MM.1S (cell line): ENCODE measurements at regions not wholly inside any gene's neighbourhood (a gene's known extent, or its start where the extent isn't known, plus 50 kb on each side); places are given as distances from the start of the nearest gene placed in this dataset.

Experiments
- DNase-seq: peaks from one replicate; pipeline ENCODE4 v3.0.0-alpha.2; 2015
- H2AFZ ChIP-seq: fragments of 300-600 bp; sonication (generic); 2 replicates; pipeline ENCODE4 v1.6.0; 2016; ENCODE audit warnings: antibody characterized with exemption, low read length
- H3F3A ChIP-seq: fragments of 300-600 bp; sonication (generic); 2 replicates; pipeline ENCODE4 v1.6.1; 2016; ENCODE audit warnings: mild to moderate bottlenecking, antibody characterized with exemption, low read length, moderate library complexity, mixed read lengths; ENCODE audit not compliant: insufficient read depth
- H3K27ac ChIP-seq: fragments of 300-600 bp; sonication (generic); 2 replicates; pipeline ENCODE4 v1.5.1; 2016; ENCODE audit warnings: mild to moderate bottlenecking, low read length
- H3K27me3 ChIP-seq: fragments of 300-600 bp; sonication (generic); replicated peaks from 2 replicates; pipeline ENCODE4 v1.6.0; 2016; ENCODE audit warnings: low read length; ENCODE audit not compliant: insufficient read depth
- H3K36me3 ChIP-seq: fragments of 300-600 bp; sonication (generic); replicated peaks from 2 replicates; pipeline ENCODE4 v1.6.1; 2016; ENCODE audit warnings: mild to moderate bottlenecking, low read length, mixed read lengths; ENCODE audit not compliant: insufficient read depth
- H3K4me1 ChIP-seq: fragments of 300-600 bp; sonication (generic); 2 replicates; pipeline ENCODE4 v1.6.1; 2016; ENCODE audit warnings: low read length, mixed read lengths
- H3K4me2 ChIP-seq: fragments of 300-600 bp; sonication (generic); 2 replicates; pipeline ENCODE4 v1.6.0; 2016; ENCODE audit warnings: low read depth, low read length
- H3K4me3 ChIP-seq: fragments of 300-600 bp; sonication (generic); 2 replicates; pipeline ENCODE4 v1.5.1; 2016; ENCODE audit warnings: low read length, mixed read lengths
- H3K79me2 ChIP-seq: fragments of 300-600 bp; sonication (generic); 2 replicates; pipeline ENCODE4 v1.6.1; 2016; ENCODE audit warnings: mixed run types, low read length, mixed read lengths
- H3K9ac ChIP-seq: fragments of 300-600 bp; sonication (generic); 2 replicates; pipeline ENCODE4 v1.6.1; 2016; ENCODE audit warnings: low read length, mixed read lengths
- H3K9me2 ChIP-seq: fragments of 300-600 bp; sonication (generic); replicated peaks from 2 replicates; pipeline ENCODE4 v1.6.1; 2016; ENCODE audit warnings: mild to moderate bottlenecking, low read length, mixed read lengths; ENCODE audit not compliant: insufficient read depth
- H3K9me3 ChIP-seq: fragments of 300-600 bp; sonication (generic); replicated peaks from 2 replicates; pipeline ENCODE4 v1.6.1; 2016; ENCODE audit warnings: mild to moderate bottlenecking, low read length, mixed read lengths; ENCODE audit not compliant: insufficient read depth
- H4K20me1 ChIP-seq: fragments of 300-600 bp; sonication (generic); 2 replicates; pipeline ENCODE4 v1.6.1; 2016; ENCODE audit warnings: mild to moderate bottlenecking, low read length, moderate library complexity, mixed read lengths; ENCODE audit not compliant: insufficient read depth
- CTCF ChIP-seq: fragments of 300-600 bp; sonication (generic); IDR thresholded peaks from 2 replicates; pipeline ENCODE4 v1.5.1; 2016; ENCODE audit warnings: antibody characterized with exemption, low read length, mixed read lengths
- EZH2 ChIP-seq: fragments of 300-600 bp; sonication (generic); optimal IDR thresholded peaks from 2 replicates; pipeline ENCODE3; 2017; ENCODE audit warnings: low read depth, mild to moderate bottlenecking, antibody characterized with exemption, low read length, mixed read lengths
- EZH2phosphoT487 ChIP-seq: fragments of 300-600 bp; sonication (generic); IDR thresholded peaks from 2 replicates; pipeline ENCODE4 v1.6.1; 2018; ENCODE audit warnings: antibody characterized with exemption, low read length

DNA sequence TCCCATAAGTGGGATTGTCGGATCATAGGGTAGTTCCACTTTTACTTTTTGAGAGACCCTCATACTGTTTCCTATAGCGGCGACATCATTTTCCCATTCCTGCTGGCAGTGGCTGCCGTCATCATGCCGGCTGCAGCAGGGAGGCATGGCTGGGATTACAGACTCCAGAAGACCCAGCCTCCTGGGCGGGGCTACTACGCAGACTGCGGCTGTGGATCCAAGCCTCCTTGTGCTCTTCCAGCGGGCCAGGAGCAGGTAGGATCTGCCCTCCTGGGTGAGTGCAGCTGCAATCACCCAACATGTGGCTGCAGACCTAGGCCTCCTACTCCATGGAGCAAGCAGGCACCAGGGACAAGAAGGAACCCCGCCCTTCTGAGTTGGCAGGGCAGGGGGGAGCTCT is 359.2 kb downstream of the GALR1 start:
- Histone ChIP-seq H3K27ac (no peak overlapping the region), H3K4me1 (no peaks in the 10 kb centered on the region), H3K9me3 (no peaks in the 10 kb centered on the region), H3K9ac (no peak overlapping the region), H2AFZ (no peak overlapping the region), H3K4me2 (no peak overlapping the region), H3K36me3 (no peaks in the 10 kb centered on the region), H3K79me2 (no peaks in the 10 kb centered on the region), H3K27me3 (no peaks in the 10 kb centered on the region), H3K9me2 (no peaks in the 10 kb centered on the region), H3F3A (no peaks in the 10 kb centered on the region), H3K4me3 (no peak overlapping the region), H4K20me1 (no peaks in the 10 kb centered on the region)
- TF ChIP-seq EZH2 = no peak
- TF ChIP-seq CTCF = no peak
- no peak for TF ChIP-seq EZH2phosphoT487
- DNase-seq = no peak

DNA sequence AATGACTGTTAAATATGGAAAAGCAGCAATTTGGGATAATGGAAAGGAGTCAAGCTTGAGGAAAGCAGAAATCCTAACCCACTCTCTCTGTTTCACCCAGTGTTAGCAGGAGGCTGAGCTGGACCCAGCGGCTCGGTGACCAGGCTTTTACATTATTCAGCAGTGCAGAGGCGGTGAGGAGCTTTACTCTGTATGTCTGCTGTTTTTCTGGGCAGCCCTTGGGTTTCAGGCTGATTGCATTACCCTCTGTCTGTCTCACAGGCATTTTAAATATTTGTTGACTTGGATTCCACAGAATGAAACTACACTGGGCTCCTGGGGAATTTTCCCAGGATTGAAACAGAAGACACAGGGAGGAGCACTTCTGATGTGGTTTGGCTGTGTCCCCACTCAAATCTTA is 368.0 kb downstream of the GALR1 start:
- Histone ChIP-seq H3F3A (no peaks in the 10 kb centered on the region), H3K79me2 (no peaks in the 10 kb centered on the region), H3K9me2 (no peaks in the 10 kb centered on the region), H3K4me1 (no peaks in the 10 kb centered on the region), H3K9me3 (no peaks in the 10 kb centered on the region), H3K27ac (no peak overlapping the region), H4K20me1 (no peaks in the 10 kb centered on the region), H3K36me3 (no peaks in the 10 kb centered on the region), H3K27me3 (no peaks in the 10 kb centered on the region), H3K9ac (no peak overlapping the region), H3K4me3 (no peak overlapping the region), H3K4me2 (no peak overlapping the region), H2AFZ (no peak overlapping the region)
- TF ChIP-seq CTCF = no peak
- TF ChIP-seq EZH2 = no peak
- no peak for TF ChIP-seq EZH2phosphoT487
- DNase-seq = no peak

DNA sequence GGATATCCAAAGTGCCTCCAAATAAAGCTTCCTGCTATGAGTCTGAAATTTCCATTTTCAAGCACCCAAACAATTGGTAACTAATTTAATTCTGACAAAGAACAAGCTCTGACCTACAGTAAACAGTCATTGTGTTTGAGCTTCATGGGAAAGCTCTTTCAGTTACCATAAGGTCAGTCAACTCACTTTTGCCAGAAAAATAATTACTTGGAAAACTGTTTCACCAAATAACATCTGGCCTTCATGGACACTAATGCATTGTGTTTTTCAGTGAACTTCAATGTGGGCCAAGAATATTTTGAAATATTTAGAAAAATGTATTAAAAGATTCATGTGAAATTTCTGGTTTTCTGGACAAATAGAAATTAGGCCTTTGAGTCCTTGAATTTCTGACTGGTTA is 369.9 kb downstream of the GALR1 start:
- no peak overlapping the region for H3K4me3 ChIP-seq
- H3K27ac ChIP-seq = no peak overlapping the region
- H3K79me2 ChIP-seq = no peaks in the 10 kb centered on the region
- no peaks in the 10 kb centered on the region for H3K27me3 ChIP-seq
- no peak for DNase-seq
- TF ChIP-seq EZH2phosphoT487 = no peak
- TF ChIP-seq EZH2 = no peak
- no peak for TF ChIP-seq CTCF
- H2AFZ ChIP-seq = no peak overlapping the region
- H3K9me2 ChIP-seq = no peaks in the 10 kb centered on the region
- H3K36me3 ChIP-seq = no peaks in the 10 kb centered on the region
- H3K4me2 ChIP-seq = no peak overlapping the region
- H3K9ac ChIP-seq = no peak overlapping the region
- no peaks in the 10 kb centered on the region for H3F3A ChIP-seq
- H4K20me1 ChIP-seq = no peaks in the 10 kb centered on the region
- no peaks in the 10 kb centered on the region for H3K4me1 ChIP-seq
- no peaks in the 10 kb centered on the region for H3K9me3 ChIP-seq
